GM18868 (cell line): ENCODE measurements at regions not wholly inside any gene's neighbourhood (a gene's known extent, or its start where the extent isn't known, plus 50 kb on each side); places are given as distances from the start of the nearest gene placed in this dataset.

Source experiments
- ATAC-seq: cut with Tn5 transposase; IDR thresholded peaks from one replicate; pipeline ENCODE4 v1.9.1; 2021; ENCODE audit warnings: mild to moderate bottlenecking, moderate library complexity; ENCODE audit not compliant: unreplicated experiment

GRCh38 chr6:10060004-10060403 is 354.9 kb downstream of the TFAP2A start:
- no peak for ATAC-seq

GRCh38 chr6:10054672-10055071 is 360.2 kb downstream of the TFAP2A start:
- no peak for ATAC-seq

GRCh38 chr6:10051283-10051682 is 363.6 kb downstream of the TFAP2A start:
- ATAC-seq, result no peak

GRCh38 chr6:10048370-10049297 is 366.2 kb downstream of the TFAP2A start:
- ATAC-seq, result no peak

- ATAC-seq, result no peak
These were observed 372.6 kb downstream of the TFAP2A start for GRCh38 chr6:10042280-10042679.

- ATAC-seq, result no peak
These were observed 381.5 kb downstream of the TFAP2A start for GRCh38 chr6:10033223-10033829.

- ATAC-seq, result no peak
These were observed 383.3 kb downstream of the TFAP2A start for GRCh38 chr6:10031617-10032016.

GRCh38 chr6:10030942-10031537 is 383.8 kb downstream of the TFAP2A start:
- peak; percentile 77 for ATAC-seq

GRCh38 chr6:10028222-10028621 is 386.7 kb downstream of the TFAP2A start:
- ATAC-seq, result no peak

- ATAC-seq, result no peak
These were observed 395.0 kb downstream of the TFAP2A start for GRCh38 chr6:10019851-10020250.

GRCh38 chr6:10014557-10014956 is 400.3 kb downstream of the TFAP2A start:
- ATAC-seq, result no peak

GRCh38 chr6:10000551-10000950 is 414.3 kb downstream of the TFAP2A start:
- no peak for ATAC-seq

GRCh38 chr6:9999796-10000195 is 415.1 kb downstream of the TFAP2A start:
- no peak for ATAC-seq

- ATAC-seq, result no peak
These were observed 428.6 kb downstream of the TFAP2A start for GRCh38 chr6:9986273-9986672.

- ATAC-seq, result no peak
These were observed 429.4 kb downstream of the TFAP2A start for GRCh38 chr6:9985481-9985880.

- ATAC-seq, result no peak
These were observed 430.3 kb downstream of the TFAP2A start for GRCh38 chr6:9984607-9985006.

- no peak for ATAC-seq
These were observed 431.7 kb downstream of the TFAP2A start for GRCh38 chr6:9983168-9983567.

GRCh38 chr6:9982215-9982614 is 432.7 kb downstream of the TFAP2A start:
- ATAC-seq, result no peak

GRCh38 chr6:9979996-9980395 is 434.9 kb downstream of the TFAP2A start:
- ATAC-seq, result no peak

- ATAC-seq, result no peak
These were observed 436.4 kb downstream of the TFAP2A start for GRCh38 chr6:9978480-9978879.

- ATAC-seq, result no peak
These were observed 437.5 kb downstream of the TFAP2A start for GRCh38 chr6:9977411-9977810.

GRCh38 chr6:9961646-9962045 is 453.2 kb downstream of the TFAP2A start:
- no peak for ATAC-seq
